ENCODE measurements at regions not wholly inside any gene's neighbourhood (a gene's known extent, or its start where the extent isn't known, plus 50 kb on each side); places are given as distances from the start of the nearest gene placed in this dataset.

DNA sequence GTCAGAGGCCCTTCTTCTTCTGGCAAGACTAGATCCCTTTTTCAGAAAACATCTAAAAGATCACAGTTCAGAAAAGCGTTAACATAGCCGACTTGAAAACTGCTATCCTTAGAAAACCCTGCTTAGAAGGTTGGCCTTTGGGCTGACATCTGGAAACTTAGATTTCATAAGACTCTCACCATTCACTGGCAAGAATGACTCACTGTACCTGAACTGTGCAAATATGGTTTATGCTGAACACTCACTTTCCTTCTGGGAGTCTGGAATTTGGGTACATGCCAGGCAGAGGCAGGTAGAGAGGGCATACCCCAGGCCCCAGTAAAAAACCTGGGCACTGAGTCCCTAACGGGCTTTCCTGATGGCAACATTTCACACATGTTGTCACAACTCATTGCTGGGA, 88.8 kb upstream of the GPC3 start:
- TF ChIP-seq, protein P1, sequence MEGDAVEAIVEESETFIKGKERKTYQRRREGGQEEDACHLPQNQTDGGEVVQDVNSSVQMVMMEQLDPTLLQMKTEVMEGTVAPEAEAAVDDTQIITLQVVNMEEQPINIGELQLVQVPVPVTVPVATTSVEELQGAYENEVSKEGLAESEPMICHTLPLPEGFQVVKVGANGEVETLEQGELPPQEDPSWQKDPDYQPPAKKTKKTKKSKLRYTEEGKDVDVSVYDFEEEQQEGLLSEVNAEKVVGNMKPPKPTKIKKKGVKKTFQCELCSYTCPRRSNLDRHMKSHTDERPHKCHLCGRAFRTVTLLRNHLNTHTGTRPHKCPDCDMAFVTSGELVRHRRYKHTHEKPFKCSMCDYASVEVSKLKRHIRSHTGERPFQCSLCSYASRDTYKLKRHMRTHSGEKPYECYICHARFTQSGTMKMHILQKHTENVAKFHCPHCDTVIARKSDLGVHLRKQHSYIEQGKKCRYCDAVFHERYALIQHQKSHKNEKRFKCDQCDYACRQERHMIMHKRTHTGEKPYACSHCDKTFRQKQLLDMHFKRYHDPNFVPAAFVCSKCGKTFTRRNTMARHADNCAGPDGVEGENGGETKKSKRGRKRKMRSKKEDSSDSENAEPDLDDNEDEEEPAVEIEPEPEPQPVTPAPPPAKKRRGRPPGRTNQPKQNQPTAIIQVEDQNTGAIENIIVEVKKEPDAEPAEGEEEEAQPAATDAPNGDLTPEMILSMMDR (IDR thresholded peaks at IDR 0.05): no peak
- TF ChIP-seq POLR2A (IDR thresholded peaks at IDR 0.05) (no peak), EP300 (IDR thresholded peaks at IDR 0.05) (no peak)
